ENCODE measurements at regions not wholly inside any gene's neighbourhood (a gene's known extent, or its start where the extent isn't known, plus 50 kb on each side); places are given as distances from the start of the nearest gene placed in this dataset.

DNA sequence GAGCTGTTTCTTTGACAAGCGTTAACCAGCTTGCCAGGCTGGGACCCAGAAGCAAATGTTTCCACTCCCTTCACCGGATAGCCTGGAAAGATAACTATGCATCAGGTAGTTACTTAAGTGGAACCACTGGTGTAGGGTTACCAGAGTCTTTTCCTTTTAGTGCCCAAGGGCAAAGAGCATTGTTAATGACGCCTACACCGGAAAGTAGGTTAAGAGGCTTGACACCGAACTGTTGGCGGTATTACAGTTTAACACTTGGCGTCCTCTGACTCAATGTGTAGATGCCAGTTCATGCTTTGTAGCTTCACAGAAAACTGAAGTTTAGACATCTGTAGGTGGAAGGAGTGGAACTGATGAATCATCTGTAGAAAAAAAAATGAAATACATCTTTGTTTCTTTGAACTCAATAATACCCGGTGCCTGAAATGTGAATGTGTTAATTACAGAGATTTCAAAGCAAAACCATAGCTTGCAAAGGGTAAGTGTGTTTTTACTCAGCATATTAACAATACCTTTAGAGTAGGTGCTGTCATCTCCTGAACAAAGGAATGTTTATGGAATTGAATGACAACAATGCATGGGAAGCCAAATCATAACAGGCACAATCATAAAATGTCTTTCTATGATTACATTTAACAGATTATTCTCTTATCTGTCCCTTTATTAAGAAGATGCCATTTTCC lies 426.7 kb upstream of the SALL1 start:
- H3K4me3 ChIP-seq (ENCODE audit: low read length, poor library complexity, severe bottlenecking), result no peak overlapping the region
- no peaks in the 10 kb centered on the region for H3K4me1 ChIP-seq (ENCODE audit: insufficient read depth, low read length, poor library complexity, severe bottlenecking)
- TF ChIP-seq EZH2phosphoT487 (IDR thresholded peaks at IDR 0.05; ENCODE audit: borderline replicate concordance), result no peak
- TF ChIP-seq, protein P1, sequence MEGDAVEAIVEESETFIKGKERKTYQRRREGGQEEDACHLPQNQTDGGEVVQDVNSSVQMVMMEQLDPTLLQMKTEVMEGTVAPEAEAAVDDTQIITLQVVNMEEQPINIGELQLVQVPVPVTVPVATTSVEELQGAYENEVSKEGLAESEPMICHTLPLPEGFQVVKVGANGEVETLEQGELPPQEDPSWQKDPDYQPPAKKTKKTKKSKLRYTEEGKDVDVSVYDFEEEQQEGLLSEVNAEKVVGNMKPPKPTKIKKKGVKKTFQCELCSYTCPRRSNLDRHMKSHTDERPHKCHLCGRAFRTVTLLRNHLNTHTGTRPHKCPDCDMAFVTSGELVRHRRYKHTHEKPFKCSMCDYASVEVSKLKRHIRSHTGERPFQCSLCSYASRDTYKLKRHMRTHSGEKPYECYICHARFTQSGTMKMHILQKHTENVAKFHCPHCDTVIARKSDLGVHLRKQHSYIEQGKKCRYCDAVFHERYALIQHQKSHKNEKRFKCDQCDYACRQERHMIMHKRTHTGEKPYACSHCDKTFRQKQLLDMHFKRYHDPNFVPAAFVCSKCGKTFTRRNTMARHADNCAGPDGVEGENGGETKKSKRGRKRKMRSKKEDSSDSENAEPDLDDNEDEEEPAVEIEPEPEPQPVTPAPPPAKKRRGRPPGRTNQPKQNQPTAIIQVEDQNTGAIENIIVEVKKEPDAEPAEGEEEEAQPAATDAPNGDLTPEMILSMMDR (conservative IDR thresholded peaks at IDR 0.05; ENCODE audit: low read length), result no peak
- no peaks in the 10 kb centered on the region for H3K9me3 ChIP-seq (ENCODE audit: insufficient read depth, low read depth, low read length)
- no peaks in the 10 kb centered on the region for H4K20me1 ChIP-seq (ENCODE audit: insufficient read depth, low read length, poor library complexity, severe bottlenecking)
- no peak overlapping the region for H3K4me2 ChIP-seq (ENCODE audit: low read depth, low read length, poor library complexity, severe bottlenecking)
- no peak overlapping the region for H2AFZ ChIP-seq (ENCODE audit: low read length)
- no peaks in the 10 kb centered on the region for H3F3A ChIP-seq (ENCODE audit: low read depth)
- H3K27me3 ChIP-seq (ENCODE audit: insufficient read depth, low read length, poor library complexity, severe bottlenecking), result no peaks in the 10 kb centered on the region
- no peaks in the 10 kb centered on the region for H3K9me2 ChIP-seq (replicated peaks; ENCODE audit: low read depth, low read length)
- no peaks in the 10 kb centered on the region for H3K79me2 ChIP-seq (ENCODE audit: insufficient read depth, low read length)
- no peaks in the 10 kb centered on the region for H3K36me3 ChIP-seq (ENCODE audit: insufficient read depth, low read length)
- H3K9ac ChIP-seq (ENCODE audit: low read depth, low read length, poor library complexity, severe bottlenecking), result no peak overlapping the region

DNA sequence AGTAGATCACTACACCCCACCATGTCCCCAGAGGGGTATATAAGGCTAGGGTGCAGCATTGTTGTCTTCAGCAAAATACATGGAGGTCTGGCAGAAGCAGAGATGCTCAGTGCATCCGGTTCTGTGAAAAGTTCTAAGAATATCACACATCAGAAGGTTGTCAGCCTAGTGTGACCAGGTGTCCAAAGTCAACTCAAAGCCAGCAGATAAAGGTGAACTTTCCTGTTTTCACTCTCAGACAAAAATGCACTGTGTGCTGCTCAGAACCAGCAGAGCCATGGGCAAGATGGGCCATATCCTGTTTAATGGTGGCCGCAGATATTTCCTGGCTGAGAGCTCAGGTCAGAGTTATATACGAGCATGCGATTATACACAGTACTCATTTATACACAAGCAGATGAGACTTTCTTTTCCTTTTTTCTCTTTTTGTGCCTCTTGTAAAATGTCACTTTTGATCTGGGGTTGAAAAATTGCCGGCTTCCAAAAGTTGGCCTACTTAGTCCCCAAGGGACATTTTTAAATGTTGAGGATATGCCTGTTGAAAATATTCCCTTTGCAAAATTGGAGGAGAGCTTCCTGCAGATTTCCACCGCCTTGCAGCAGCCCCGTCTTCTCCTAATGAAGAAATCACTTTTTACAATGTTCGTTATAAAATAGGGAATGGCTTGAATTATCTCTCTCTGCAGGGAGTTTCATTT lies 425.6 kb upstream of the SALL1 start:
- no peaks in the 10 kb centered on the region for H3K9me2 ChIP-seq (replicated peaks; ENCODE audit: low read depth, low read length)
- no peak overlapping the region for H2AFZ ChIP-seq (ENCODE audit: low read length)
- H3K4me1 ChIP-seq (ENCODE audit: insufficient read depth, low read length, poor library complexity, severe bottlenecking), result no peaks in the 10 kb centered on the region
- H4K20me1 ChIP-seq (ENCODE audit: insufficient read depth, low read length, poor library complexity, severe bottlenecking), result no peaks in the 10 kb centered on the region
- H3K4me3 ChIP-seq (ENCODE audit: low read length, poor library complexity, severe bottlenecking), result no peak overlapping the region
- no peaks in the 10 kb centered on the region for H3K36me3 ChIP-seq (ENCODE audit: insufficient read depth, low read length)
- H3K27me3 ChIP-seq (ENCODE audit: insufficient read depth, low read length, poor library complexity, severe bottlenecking), result no peaks in the 10 kb centered on the region
- no peaks in the 10 kb centered on the region for H3F3A ChIP-seq (ENCODE audit: low read depth)
- H3K79me2 ChIP-seq (ENCODE audit: insufficient read depth, low read length), result no peaks in the 10 kb centered on the region
- H3K9me3 ChIP-seq (ENCODE audit: insufficient read depth, low read depth, low read length), result no peaks in the 10 kb centered on the region
- TF ChIP-seq, protein P1 (conservative IDR thresholded peaks at IDR 0.05; ENCODE audit: low read length), result no peak
- TF ChIP-seq EZH2phosphoT487 (IDR thresholded peaks at IDR 0.05; ENCODE audit: borderline replicate concordance), result no peak
- no peak overlapping the region for H3K4me2 ChIP-seq (ENCODE audit: low read depth, low read length, poor library complexity, severe bottlenecking)
- H3K9ac ChIP-seq (ENCODE audit: low read depth, low read length, poor library complexity, severe bottlenecking), result no peak overlapping the region

DNA sequence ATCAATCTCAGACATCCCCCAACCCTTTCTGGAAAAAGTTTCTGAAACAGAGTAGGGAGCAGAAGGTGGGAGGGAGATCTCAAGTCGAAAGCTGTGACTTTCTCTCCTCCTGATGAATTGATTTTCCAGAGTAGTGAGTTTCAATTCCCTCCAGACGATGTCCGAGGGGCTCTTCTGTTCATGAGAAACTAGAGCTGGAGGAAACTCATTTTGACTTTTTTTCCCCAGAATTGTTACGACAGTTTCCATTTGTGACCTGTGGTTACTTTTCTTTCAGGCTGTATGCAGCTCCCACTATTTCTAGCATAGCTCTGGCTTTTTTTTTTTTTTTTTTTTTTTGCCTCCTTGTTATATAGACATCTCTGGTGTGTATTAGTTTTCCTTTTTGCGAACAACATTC lies 422.1 kb upstream of the SALL1 start:
- no peak overlapping the region for H3K4me3 ChIP-seq (ENCODE audit: low read length, poor library complexity, severe bottlenecking)
- no peak overlapping the region for H3K4me2 ChIP-seq (ENCODE audit: low read depth, low read length, poor library complexity, severe bottlenecking)
- no peaks in the 10 kb centered on the region for H3K4me1 ChIP-seq (ENCODE audit: insufficient read depth, low read length, poor library complexity, severe bottlenecking)
- no peaks in the 10 kb centered on the region for H3K79me2 ChIP-seq (ENCODE audit: insufficient read depth, low read length)
- no peaks in the 10 kb centered on the region for H3K9me3 ChIP-seq (ENCODE audit: insufficient read depth, low read depth, low read length)
- no peaks in the 10 kb centered on the region for H3F3A ChIP-seq (ENCODE audit: low read depth)
- H2AFZ ChIP-seq (ENCODE audit: low read length), result no peak overlapping the region
- H4K20me1 ChIP-seq (ENCODE audit: insufficient read depth, low read length, poor library complexity, severe bottlenecking), result no peaks in the 10 kb centered on the region
- H3K36me3 ChIP-seq (ENCODE audit: insufficient read depth, low read length), result no peaks in the 10 kb centered on the region
- H3K27me3 ChIP-seq (ENCODE audit: insufficient read depth, low read length, poor library complexity, severe bottlenecking), result no peaks in the 10 kb centered on the region
- no peaks in the 10 kb centered on the region for H3K9me2 ChIP-seq (replicated peaks; ENCODE audit: low read depth, low read length)
- no peak overlapping the region for H3K9ac ChIP-seq (ENCODE audit: low read depth, low read length, poor library complexity, severe bottlenecking)
- TF ChIP-seq EZH2phosphoT487 (IDR thresholded peaks at IDR 0.05; ENCODE audit: borderline replicate concordance), result no peak
- TF ChIP-seq, protein P1 (conservative IDR thresholded peaks at IDR 0.05; ENCODE audit: low read length), result no peak
